Astrocyte (in vitro differentiated cells and primary cell): ENCODE measurements at regions not wholly inside any gene's neighbourhood (a gene's known extent, or its start where the extent isn't known, plus 50 kb on each side); places are given as distances from the start of the nearest gene placed in this dataset.

ENCODE experiments used
- DNase-seq: peaks from one replicate; pipeline ENCODE4 v3.0.0-alpha.2; 2010; ENCODE audit warnings: low read depth
- FAIRE-seq: peaks from 2 replicates; lab custom pipeline; 2011; peaks lifted over from hg19 to GRCh38; lab: Jason Lieb, UNC
- H2AFZ ChIP-seq: 2 replicates; pipeline ENCODE4 v1.6.0; 2012; ENCODE audit warnings: low read depth, low read length, inconsistent platforms
- H3K27ac ChIP-seq: 2 replicates; pipeline ENCODE4 v1.5.1; 2011; ENCODE audit warnings: low read depth, low read length, inconsistent platforms
- H3K27me3 ChIP-seq: 2 replicates; pipeline ENCODE4 v1.6.0; 2011; ENCODE audit warnings: low read length, inconsistent platforms; ENCODE audit not compliant: insufficient read depth
- H3K36me3 ChIP-seq: 2 replicates; pipeline ENCODE4 v1.5.1; 2011; ENCODE audit warnings: low read length, inconsistent platforms; ENCODE audit not compliant: insufficient read depth
- H3K4me1 ChIP-seq: 2 replicates; pipeline ENCODE4 v1.5.1; 2011; ENCODE audit warnings: low read length, inconsistent platforms; ENCODE audit not compliant: insufficient read depth
- H3K4me2 ChIP-seq: 2 replicates; pipeline ENCODE4 v1.6.0; 2012; ENCODE audit warnings: low read length, inconsistent platforms
- H3K4me3 ChIP-seq: 2 replicates; pipeline ENCODE4 v1.5.1; 2011; ENCODE audit warnings: low read depth, mild to moderate bottlenecking, low read length, inconsistent platforms; ENCODE audit not compliant: insufficient read depth
- H3K79me2 ChIP-seq: 2 replicates; pipeline ENCODE4 v1.6.0; 2012; ENCODE audit warnings: mild to moderate bottlenecking, low read length, inconsistent platforms; ENCODE audit not compliant: insufficient read depth
- H3K9ac ChIP-seq: 2 replicates; pipeline ENCODE4 v1.6.0; 2012; ENCODE audit warnings: mild to moderate bottlenecking, low read length, inconsistent platforms
- H3K9me3 ChIP-seq: 2 replicates; pipeline ENCODE4 v1.5.1; 2012; ENCODE audit warnings: low read depth, mild to moderate bottlenecking, low read length, inconsistent platforms; ENCODE audit not compliant: insufficient read depth
- H4K20me1 ChIP-seq: 2 replicates; pipeline ENCODE4 v1.6.0; 2012; ENCODE audit warnings: low read length, inconsistent platforms; ENCODE audit not compliant: insufficient read depth
- H3K27ac Mint-ChIP-seq: one replicate; pipeline ENCODE4 v1.8.0; 2021; ENCODE audit warnings: mild to moderate bottlenecking, mixed read lengths; ENCODE audit not compliant: unreplicated experiment
- H3K27me3 Mint-ChIP-seq: one replicate; pipeline ENCODE4 v1.8.0; 2021; ENCODE audit warnings: low read depth, mixed read lengths; ENCODE audit not compliant: unreplicated experiment
- H3K36me3 Mint-ChIP-seq: one replicate; pipeline ENCODE4 v1.8.0; 2021; ENCODE audit warnings: low read depth, mixed read lengths; ENCODE audit not compliant: unreplicated experiment
- H3K4me1 Mint-ChIP-seq: one replicate; pipeline ENCODE4 v1.8.0; 2021; ENCODE audit warnings: low read depth, mixed read lengths; ENCODE audit not compliant: unreplicated experiment
- H3K4me3 Mint-ChIP-seq: one replicate; pipeline ENCODE4 v1.8.0; 2021; ENCODE audit warnings: mild to moderate bottlenecking, moderate library complexity, mixed read lengths; ENCODE audit not compliant: unreplicated experiment
- H3K9me3 Mint-ChIP-seq: one replicate; pipeline ENCODE4 v1.8.0; 2021; ENCODE audit warnings: mild to moderate bottlenecking, mixed read lengths; ENCODE audit not compliant: unreplicated experiment
- EZH2 ChIP-seq: IDR thresholded peaks from 2 replicates; pipeline ENCODE4 v1.6.1; 2012; ENCODE audit warnings: mild to moderate bottlenecking, low read length, inconsistent platforms; ENCODE audit not compliant: insufficient read depth
- TF ChIP-seq, protein P1 (sequence below): IDR thresholded peaks from 2 replicates; pipeline ENCODE4 v1.5.1; 2011; ENCODE audit warnings: low read depth, mild to moderate bottlenecking, inconsistent platforms, low read length, moderate library complexity; ENCODE audit not compliant: insufficient read depth

DNA sequence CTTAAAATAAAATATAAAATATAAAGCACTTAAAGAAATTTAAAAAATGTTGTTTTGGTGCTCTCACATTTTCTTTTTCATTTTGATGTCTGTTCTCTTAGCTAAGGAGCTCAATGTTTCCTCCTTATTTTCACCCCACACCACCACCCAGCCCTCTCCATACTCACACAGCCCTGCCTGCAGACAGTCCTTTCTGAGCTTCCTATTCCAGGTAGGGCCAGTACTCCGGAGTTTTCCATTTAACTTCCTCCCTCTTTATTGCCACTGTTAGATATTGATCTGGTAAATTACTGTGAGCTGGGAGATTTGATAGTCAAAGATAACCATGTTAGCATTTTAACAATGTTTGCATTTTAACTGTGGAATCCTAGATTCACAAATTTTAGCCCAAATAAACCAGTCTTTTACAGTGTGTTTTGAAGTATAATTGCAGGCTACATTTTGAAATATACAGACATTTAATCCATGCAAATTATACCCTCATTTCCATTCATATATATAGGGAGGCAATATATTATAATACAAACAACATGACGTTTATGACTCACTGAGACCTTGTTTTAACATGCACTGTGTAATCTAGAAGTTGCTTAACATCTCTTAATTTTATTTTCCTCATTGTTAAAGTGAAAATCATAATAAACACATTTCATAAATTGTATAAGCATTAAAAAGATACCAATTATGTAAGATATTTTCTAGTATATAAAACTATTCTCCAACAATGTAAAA, 927.1 kb downstream of the NR2F1-AS1 start:
- Histone ChIP-seq H3K4me1 (no peaks in the 10 kb centered on the region), H3K27me3 (no peaks in the 10 kb centered on the region), H4K20me1 (no peaks in the 10 kb centered on the region), H2AFZ (no peak overlapping the region), H3K9ac (no peak overlapping the region), H3K27ac (no peak overlapping the region), H3K79me2 (no peaks in the 10 kb centered on the region), H3K4me2 (no peak overlapping the region), H3K4me3 (no peak overlapping the region), H3K36me3 (no peaks in the 10 kb centered on the region), H3K9me3 (no peaks in the 10 kb centered on the region)
- no peaks in the 10 kb centered on the region for H3K9me3 Mint-ChIP-seq
- H3K27ac Mint-ChIP-seq, result no peak overlapping the region
- no peak for FAIRE-seq
- TF ChIP-seq EZH2, result no peak
- TF ChIP-seq, protein P1, sequence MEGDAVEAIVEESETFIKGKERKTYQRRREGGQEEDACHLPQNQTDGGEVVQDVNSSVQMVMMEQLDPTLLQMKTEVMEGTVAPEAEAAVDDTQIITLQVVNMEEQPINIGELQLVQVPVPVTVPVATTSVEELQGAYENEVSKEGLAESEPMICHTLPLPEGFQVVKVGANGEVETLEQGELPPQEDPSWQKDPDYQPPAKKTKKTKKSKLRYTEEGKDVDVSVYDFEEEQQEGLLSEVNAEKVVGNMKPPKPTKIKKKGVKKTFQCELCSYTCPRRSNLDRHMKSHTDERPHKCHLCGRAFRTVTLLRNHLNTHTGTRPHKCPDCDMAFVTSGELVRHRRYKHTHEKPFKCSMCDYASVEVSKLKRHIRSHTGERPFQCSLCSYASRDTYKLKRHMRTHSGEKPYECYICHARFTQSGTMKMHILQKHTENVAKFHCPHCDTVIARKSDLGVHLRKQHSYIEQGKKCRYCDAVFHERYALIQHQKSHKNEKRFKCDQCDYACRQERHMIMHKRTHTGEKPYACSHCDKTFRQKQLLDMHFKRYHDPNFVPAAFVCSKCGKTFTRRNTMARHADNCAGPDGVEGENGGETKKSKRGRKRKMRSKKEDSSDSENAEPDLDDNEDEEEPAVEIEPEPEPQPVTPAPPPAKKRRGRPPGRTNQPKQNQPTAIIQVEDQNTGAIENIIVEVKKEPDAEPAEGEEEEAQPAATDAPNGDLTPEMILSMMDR, result no peak
- no peak overlapping the region for H3K4me3 Mint-ChIP-seq
- peaks cover 2% of the 10 kb centered on the region for H3K4me1 Mint-ChIP-seq
- H3K36me3 Mint-ChIP-seq, result no peaks in the 10 kb centered on the region
- no peaks in the 10 kb centered on the region for H3K27me3 Mint-ChIP-seq
- DNase-seq, result no peak

DNA sequence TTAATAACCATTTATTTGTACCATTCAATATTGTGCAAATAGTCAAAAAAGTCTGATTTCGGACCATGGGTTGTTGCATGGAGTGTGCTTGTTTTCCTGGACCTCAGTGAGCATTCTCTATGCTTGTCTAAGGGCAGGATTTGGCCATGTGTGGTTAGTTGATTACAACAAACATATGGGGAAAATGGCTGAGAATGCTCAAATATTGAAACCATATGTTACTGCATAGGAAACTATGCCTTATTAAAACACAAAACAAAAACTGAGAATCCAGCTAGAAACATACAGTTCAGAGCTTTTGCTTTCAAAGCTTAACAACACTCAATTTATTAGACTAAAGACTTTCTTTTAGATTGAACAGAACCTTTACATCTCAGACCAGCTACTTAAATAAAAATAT, 928.3 kb downstream of the NR2F1-AS1 start:
- no peak overlapping the region for H3K4me3 Mint-ChIP-seq
- Histone ChIP-seq H3K4me2 (no peak overlapping the region), H3K27me3 (no peaks in the 10 kb centered on the region), H2AFZ (no peak overlapping the region), H3K36me3 (no peaks in the 10 kb centered on the region), H3K79me2 (no peaks in the 10 kb centered on the region), H3K4me1 (no peaks in the 10 kb centered on the region), H4K20me1 (no peaks in the 10 kb centered on the region), H3K9me3 (no peaks in the 10 kb centered on the region), H3K9ac (no peak overlapping the region), H3K4me3 (no peak overlapping the region), H3K27ac (no peak overlapping the region)
- no peak overlapping the region for H3K27ac Mint-ChIP-seq
- H3K9me3 Mint-ChIP-seq, result no peaks in the 10 kb centered on the region
- H3K36me3 Mint-ChIP-seq, result no peaks in the 10 kb centered on the region
- peaks cover 2% of the 10 kb centered on the region for H3K4me1 Mint-ChIP-seq
- H3K27me3 Mint-ChIP-seq, result no peaks in the 10 kb centered on the region
- DNase-seq (no peak), FAIRE-seq (no peak)
- TF ChIP-seq EZH2, result no peak
- TF ChIP-seq, protein P1, result no peak

DNA sequence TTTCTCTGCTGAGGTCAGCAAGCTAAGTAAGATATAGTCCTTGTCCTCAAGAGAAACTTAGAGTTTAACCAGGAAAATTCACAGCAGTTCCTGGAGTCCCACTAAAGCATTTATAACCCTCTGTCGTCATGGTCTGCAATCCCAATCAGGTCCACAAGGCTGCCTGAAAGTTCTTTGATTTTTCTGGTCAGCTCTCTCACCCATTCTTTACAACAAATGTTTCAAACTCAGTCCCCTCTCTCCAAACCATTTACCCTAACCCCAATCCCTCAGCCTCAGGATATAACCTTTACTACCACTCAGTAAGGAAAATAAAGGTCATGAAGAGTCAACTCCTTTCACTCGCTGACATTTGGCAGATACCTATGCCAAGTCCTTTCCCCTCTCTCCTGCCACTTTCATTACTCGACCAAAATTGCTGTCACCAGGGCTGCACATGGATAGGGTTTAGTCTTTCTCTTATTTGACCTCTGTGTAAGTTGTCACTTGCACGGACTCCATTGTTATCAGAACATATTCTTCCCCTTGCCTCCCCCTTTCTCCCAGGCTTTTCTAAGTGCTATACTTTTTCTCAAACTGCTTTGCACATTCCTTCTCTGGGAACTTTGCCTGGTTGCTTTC, 936.6 kb downstream of the NR2F1-AS1 start:
- Mint-ChIP-seq H3K4me3 (no peak overlapping the region), H3K27me3 (no peaks in the 10 kb centered on the region), H3K9me3 (peaks cover 2% of the 10 kb centered on the region), H3K36me3 (no peaks in the 10 kb centered on the region), H3K27ac (no peak overlapping the region), H3K4me1 (peaks cover 5% of the 10 kb centered on the region)
- H3K79me2 ChIP-seq, result no peaks in the 10 kb centered on the region
- no peak for DNase-seq
- H4K20me1 ChIP-seq, result no peaks in the 10 kb centered on the region
- no peaks in the 10 kb centered on the region for H3K27me3 ChIP-seq
- no peak for FAIRE-seq
- no peak overlapping the region for H2AFZ ChIP-seq
- TF ChIP-seq, protein P1, result no peak
- no peak for TF ChIP-seq EZH2
- H3K36me3 ChIP-seq, result no peaks in the 10 kb centered on the region
- H3K4me2 ChIP-seq, result no peak overlapping the region
- no peak overlapping the region for H3K9ac ChIP-seq
- peaks cover 11% of the 10 kb centered on the region for H3K4me1 ChIP-seq
- H3K4me3 ChIP-seq, result no peak overlapping the region
- no peak overlapping the region for H3K27ac ChIP-seq
- no peaks in the 10 kb centered on the region for H3K9me3 ChIP-seq
